Neural progenitor cell (in vitro differentiated cells): ENCODE measurements at regions not wholly inside any gene's neighbourhood (a gene's known extent, or its start where the extent isn't known, plus 50 kb on each side); places are given as distances from the start of the nearest gene placed in this dataset.

Experiments used
- DNase-seq: peaks from one replicate; pipeline ENCODE4 v3.0.0-alpha.2; 2016; ENCODE audit warnings: low spot score
- H2AFZ ChIP-seq: fragments of 200-600 bp; sonication (generic); replicated peaks from 2 replicates; pipeline ENCODE4 v1.6.1; 2016; ENCODE audit warnings: antibody characterized with exemption
- H3F3A ChIP-seq: fragments of 200-600 bp; sonication (generic); 2 replicates; pipeline ENCODE4 v1.6.1; 2016; ENCODE audit warnings: antibody characterized with exemption, low read depth
- H3K27ac ChIP-seq: fragments of 200-600 bp; sonication (generic); 2 replicates; pipeline ENCODE4 v1.5.1; 2016; ENCODE audit warnings: mild to moderate bottlenecking
- H3K27me3 ChIP-seq: fragments of 200-600 bp; sonication (generic); 2 replicates; pipeline ENCODE4 v1.6.1; 2016; ENCODE audit warnings: mild to moderate bottlenecking, moderate library complexity
- H3K36me3 ChIP-seq: fragments of 200-600 bp; sonication (generic); 2 replicates; pipeline ENCODE4 v1.5.1; 2016
- H3K4me1 ChIP-seq: fragments of 200-600 bp; sonication (generic); 2 replicates; pipeline ENCODE4 v1.6.1; 2016; ENCODE audit warnings: mixed run types
- H3K4me2 ChIP-seq: fragments of 200-600 bp; sonication (generic); 2 replicates; pipeline ENCODE4 v1.6.1; 2016
- H3K4me3 ChIP-seq: fragments of 200-600 bp; sonication (generic); 2 replicates; pipeline ENCODE4 v1.5.1; 2016
- H3K79me2 ChIP-seq: fragments of 200-600 bp; sonication (generic); 2 replicates; pipeline ENCODE4 v1.6.1; 2016; ENCODE audit warnings: low read depth
- H3K9ac ChIP-seq: fragments of 200-600 bp; sonication (generic); 2 replicates; pipeline ENCODE4 v1.6.1; 2016
- H3K9me3 ChIP-seq: fragments of 200-600 bp; sonication (generic); 2 replicates; pipeline ENCODE4 v1.5.1; 2016; ENCODE audit warnings: low read depth
- H4K20me1 ChIP-seq: fragments of 200-600 bp; sonication (generic); 2 replicates; pipeline ENCODE4 v1.6.1; 2016; ENCODE audit warnings: low read depth
- H3K27ac Mint-ChIP-seq: 3 replicates; pipeline ENCODE4 v1.8.0; 2021; ENCODE audit warnings: mixed read lengths
- H3K27me3 Mint-ChIP-seq: 2 replicates; pipeline ENCODE4 v1.8.0; 2022; ENCODE audit warnings: low read depth, mild to moderate bottlenecking, inconsistent platforms, moderate library complexity, mixed read lengths; ENCODE audit not compliant: insufficient read depth
- H3K36me3 Mint-ChIP-seq: 3 replicates; pipeline ENCODE4 v1.8.0; 2021; ENCODE audit warnings: mixed read lengths
- H3K4me1 Mint-ChIP-seq: 3 replicates; pipeline ENCODE4 v1.8.0; 2021; ENCODE audit warnings: mixed read lengths
- H3K4me3 Mint-ChIP-seq: 3 replicates; pipeline ENCODE4 v1.8.0; 2021; ENCODE audit warnings: mild to moderate bottlenecking, moderate library complexity, mixed read lengths
- H3K9me3 Mint-ChIP-seq: 3 replicates; pipeline ENCODE4 v1.8.0; 2020; ENCODE audit warnings: mixed read lengths
- EZH2 ChIP-seq: fragments of 200-600 bp; sonication (generic); IDR thresholded peaks from 2 replicates; pipeline ENCODE4 v1.6.1; 2017; ENCODE audit warnings: antibody characterized with exemption, mild to moderate bottlenecking, moderate library complexity
- EZH2phosphoT487 ChIP-seq: fragments of 200-600 bp; sonication (generic); IDR thresholded peaks from 2 replicates; pipeline ENCODE4 v1.6.1; 2017; ENCODE audit warnings: antibody characterized with exemption
- TF ChIP-seq, protein P1 (sequence below): fragments of 200-600 bp; sonication (generic); IDR thresholded peaks from 2 replicates; pipeline ENCODE4 v1.5.1; 2017; ENCODE audit warnings: antibody characterized with exemption, mild to moderate bottlenecking

- H3K27me3 Mint-ChIP-seq: peaks cover 6% of the 10 kb centered on the region
- Histone ChIP-seq H3K27me3 (no peaks in the 10 kb centered on the region), H3K4me1 (no peaks in the 10 kb centered on the region), H3K4me2 (no peak overlapping the region), H3K9ac (no peak overlapping the region), H3K4me3 (no peak overlapping the region), H2AFZ (peak overlapping the region; percentile 42), H3K27ac (no peak overlapping the region), H3K9me3 (no peaks in the 10 kb centered on the region), H4K20me1 (no peaks in the 10 kb centered on the region), H3K79me2 (no peaks in the 10 kb centered on the region), H3K36me3 (no peaks in the 10 kb centered on the region), H3F3A (no peaks in the 10 kb centered on the region)
- DNase-seq: no peak
- TF ChIP-seq EZH2 (no peak), EZH2phosphoT487 (no peak)
- TF ChIP-seq, protein P1, sequence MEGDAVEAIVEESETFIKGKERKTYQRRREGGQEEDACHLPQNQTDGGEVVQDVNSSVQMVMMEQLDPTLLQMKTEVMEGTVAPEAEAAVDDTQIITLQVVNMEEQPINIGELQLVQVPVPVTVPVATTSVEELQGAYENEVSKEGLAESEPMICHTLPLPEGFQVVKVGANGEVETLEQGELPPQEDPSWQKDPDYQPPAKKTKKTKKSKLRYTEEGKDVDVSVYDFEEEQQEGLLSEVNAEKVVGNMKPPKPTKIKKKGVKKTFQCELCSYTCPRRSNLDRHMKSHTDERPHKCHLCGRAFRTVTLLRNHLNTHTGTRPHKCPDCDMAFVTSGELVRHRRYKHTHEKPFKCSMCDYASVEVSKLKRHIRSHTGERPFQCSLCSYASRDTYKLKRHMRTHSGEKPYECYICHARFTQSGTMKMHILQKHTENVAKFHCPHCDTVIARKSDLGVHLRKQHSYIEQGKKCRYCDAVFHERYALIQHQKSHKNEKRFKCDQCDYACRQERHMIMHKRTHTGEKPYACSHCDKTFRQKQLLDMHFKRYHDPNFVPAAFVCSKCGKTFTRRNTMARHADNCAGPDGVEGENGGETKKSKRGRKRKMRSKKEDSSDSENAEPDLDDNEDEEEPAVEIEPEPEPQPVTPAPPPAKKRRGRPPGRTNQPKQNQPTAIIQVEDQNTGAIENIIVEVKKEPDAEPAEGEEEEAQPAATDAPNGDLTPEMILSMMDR: no peak
- H3K4me3 Mint-ChIP-seq: no peak overlapping the region
- no peaks in the 10 kb centered on the region for H3K9me3 Mint-ChIP-seq
- H3K4me1 Mint-ChIP-seq: peaks cover 8% of the 10 kb centered on the region
- H3K27ac Mint-ChIP-seq: no peak overlapping the region
- no peaks in the 10 kb centered on the region for H3K36me3 Mint-ChIP-seq
These were observed 160.2 kb downstream of the SH2D4B start for GRCh38 chr10:80697926-80698325.

DNA sequence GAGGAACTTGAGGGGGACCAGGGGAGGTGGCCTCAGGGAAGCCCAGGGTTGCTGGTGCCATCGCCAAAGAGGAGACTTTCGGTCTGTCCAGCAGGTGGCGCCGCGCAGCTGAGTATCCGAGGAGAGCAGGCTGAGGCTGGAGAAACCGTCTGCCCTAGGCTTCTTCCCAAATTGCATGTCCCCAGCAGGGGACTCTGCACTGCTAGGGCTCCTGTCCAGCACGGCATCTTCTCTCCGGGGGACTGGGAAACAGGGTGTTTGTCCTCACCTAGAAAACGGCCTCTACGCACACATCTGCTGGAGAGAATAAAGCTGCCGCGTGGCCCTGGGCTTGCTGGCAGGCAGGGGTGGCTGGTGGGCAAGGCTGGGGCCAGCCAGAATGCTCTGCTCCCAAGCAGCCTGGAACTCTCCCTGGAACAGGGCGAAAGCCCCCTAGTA, 161.9 kb downstream of the SH2D4B start:
- Mint-ChIP-seq H3K9me3 (no peaks in the 10 kb centered on the region), H3K27me3 (peaks cover 6% of the 10 kb centered on the region), H3K36me3 (no peaks in the 10 kb centered on the region), H3K4me3 (no peak overlapping the region), H3K4me1 (peaks cover 15% of the 10 kb centered on the region), H3K27ac (no peak overlapping the region)
- Histone ChIP-seq H3K36me3 (no peaks in the 10 kb centered on the region), H3K4me2 (peak overlapping the region; percentile 61), H4K20me1 (no peaks in the 10 kb centered on the region), H3K27me3 (no peaks in the 10 kb centered on the region), H3K9ac (no peak overlapping the region), H3K4me1 (no peaks in the 10 kb centered on the region), H3K79me2 (no peaks in the 10 kb centered on the region), H3K9me3 (no peaks in the 10 kb centered on the region), H3F3A (no peaks in the 10 kb centered on the region), H3K27ac (no peak overlapping the region), H3K4me3 (no peak overlapping the region), H2AFZ (peak overlapping the region; percentile 85)
- DNase-seq: peak; percentile 94
- TF ChIP-seq, protein P1: peak; percentile 88
- no peak for TF ChIP-seq EZH2

DNA sequence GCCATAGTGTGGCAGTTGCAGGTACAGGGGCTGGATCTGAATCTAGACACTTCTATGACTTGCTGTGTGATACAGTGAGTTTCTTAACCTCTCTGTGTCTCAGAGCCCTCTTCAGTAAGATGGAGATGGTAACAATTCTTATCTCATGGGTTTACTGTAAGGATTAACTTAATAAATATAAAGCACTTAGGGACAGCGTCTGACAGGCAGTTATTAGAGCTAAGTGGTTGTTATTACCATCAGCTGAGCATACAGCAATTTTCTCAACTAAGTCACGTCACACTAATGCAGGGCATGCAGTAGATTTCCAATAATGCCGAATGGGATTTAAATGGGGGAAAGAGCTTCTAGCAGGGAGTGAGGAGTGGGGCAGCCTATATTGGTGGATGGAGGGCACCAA, 162.6 kb downstream of the SH2D4B start:
- Histone ChIP-seq H3K4me3 (no peak overlapping the region), H3K4me2 (no peak overlapping the region), H3K9ac (no peak overlapping the region), H3K79me2 (no peaks in the 10 kb centered on the region), H3K27ac (no peak overlapping the region), H3K27me3 (no peaks in the 10 kb centered on the region), H3F3A (no peaks in the 10 kb centered on the region), H3K36me3 (no peaks in the 10 kb centered on the region), H3K4me1 (no peaks in the 10 kb centered on the region), H4K20me1 (no peaks in the 10 kb centered on the region), H3K9me3 (no peaks in the 10 kb centered on the region), H2AFZ (peak overlapping the region; percentile 1)
- H3K27ac Mint-ChIP-seq: no peak overlapping the region
- H3K4me3 Mint-ChIP-seq: no peak overlapping the region
- no peaks in the 10 kb centered on the region for H3K36me3 Mint-ChIP-seq
- no peak for DNase-seq
- no peak for TF ChIP-seq EZH2
- TF ChIP-seq EZH2phosphoT487: no peak
- TF ChIP-seq, protein P1: no peak
- H3K27me3 Mint-ChIP-seq: peaks cover 6% of the 10 kb centered on the region
- peaks cover 15% of the 10 kb centered on the region for H3K4me1 Mint-ChIP-seq
- no peaks in the 10 kb centered on the region for H3K9me3 Mint-ChIP-seq
